Umbilical cord (tissue), 1 donor: ENCODE measurements at regions not wholly inside any gene's neighbourhood (a gene's known extent, or its start where the extent isn't known, plus 50 kb on each side); places are given as distances from the start of the nearest gene placed in this dataset.
A peak's percentile ranks its signal among the peaks of the same experiment; 100 is the strongest.
"Not testable (repeated sequence)": the region's sequence is repeated elsewhere in the genome, so short reads cannot be mapped to it uniquely, and the experiment has no call there.

Experiments used
- DNase-seq: peaks from one replicate; pipeline ENCODE4 v3.0.0-alpha.2; 2015; ENCODE audit warnings: low spot score

DNA sequence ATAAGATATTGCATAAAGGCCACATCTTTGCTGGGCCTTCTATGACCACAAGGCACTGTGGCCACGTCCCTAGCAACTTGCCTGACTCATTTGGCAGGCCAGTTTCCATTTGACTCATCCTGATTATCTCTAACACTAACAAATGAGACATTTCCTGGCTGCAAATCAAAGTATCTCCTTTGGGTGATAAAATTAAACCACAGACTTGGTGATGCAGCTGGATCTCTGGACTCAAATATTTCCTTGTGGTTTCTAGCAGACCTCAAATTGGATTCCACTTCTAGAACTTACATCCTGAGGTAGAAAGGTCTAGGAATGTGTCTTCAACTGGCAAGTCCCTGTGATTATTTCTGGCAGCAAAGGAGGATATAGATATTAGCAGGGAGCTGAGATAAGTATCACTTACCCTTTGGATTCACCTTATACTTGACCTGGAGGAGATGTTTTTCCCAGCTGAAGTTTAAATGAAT is 167.9 kb upstream of the NXPH2 start:
- peak; percentile 77 for DNase-seq

DNA sequence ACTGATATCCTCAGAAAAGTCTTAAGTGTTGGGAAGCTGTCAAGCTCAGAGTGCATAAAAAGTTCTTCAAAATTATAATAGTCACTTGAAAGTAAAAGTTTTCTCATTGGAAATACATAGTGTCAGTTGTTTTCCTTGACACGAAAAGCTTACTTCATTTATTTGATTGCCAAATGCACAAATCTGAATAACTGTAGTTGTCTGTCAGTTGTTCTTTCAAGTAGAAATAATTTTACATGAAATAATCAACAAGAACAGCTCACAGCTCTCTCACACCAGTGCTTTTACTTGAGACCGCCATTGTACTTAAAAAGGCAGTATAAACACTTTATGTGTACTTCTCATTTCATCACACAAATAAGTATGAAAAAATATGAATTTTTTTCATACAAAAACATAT is 163.3 kb upstream of the NXPH2 start:
- no peak for DNase-seq

DNA sequence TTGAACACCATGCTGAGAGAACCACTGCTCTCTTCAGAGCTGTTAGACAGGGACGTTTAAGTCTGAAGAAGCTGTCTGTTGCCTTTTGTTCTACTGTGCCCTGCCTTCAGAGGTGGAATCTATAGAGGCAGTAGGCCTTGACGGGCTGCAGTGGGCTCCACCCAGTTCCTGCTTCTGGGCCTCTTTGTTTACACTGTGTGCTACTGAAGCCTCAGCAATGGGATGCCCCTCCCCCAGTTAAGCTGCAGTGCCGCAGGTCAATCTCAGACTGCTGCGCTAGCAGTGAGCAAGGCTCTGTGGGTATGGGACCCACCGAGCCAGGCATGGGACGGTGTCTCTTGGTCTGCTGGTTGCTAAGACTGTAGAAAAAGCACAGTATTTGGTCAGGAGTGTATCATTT is 162.3 kb upstream of the NXPH2 start:
- DNase-seq: no peak

DNA sequence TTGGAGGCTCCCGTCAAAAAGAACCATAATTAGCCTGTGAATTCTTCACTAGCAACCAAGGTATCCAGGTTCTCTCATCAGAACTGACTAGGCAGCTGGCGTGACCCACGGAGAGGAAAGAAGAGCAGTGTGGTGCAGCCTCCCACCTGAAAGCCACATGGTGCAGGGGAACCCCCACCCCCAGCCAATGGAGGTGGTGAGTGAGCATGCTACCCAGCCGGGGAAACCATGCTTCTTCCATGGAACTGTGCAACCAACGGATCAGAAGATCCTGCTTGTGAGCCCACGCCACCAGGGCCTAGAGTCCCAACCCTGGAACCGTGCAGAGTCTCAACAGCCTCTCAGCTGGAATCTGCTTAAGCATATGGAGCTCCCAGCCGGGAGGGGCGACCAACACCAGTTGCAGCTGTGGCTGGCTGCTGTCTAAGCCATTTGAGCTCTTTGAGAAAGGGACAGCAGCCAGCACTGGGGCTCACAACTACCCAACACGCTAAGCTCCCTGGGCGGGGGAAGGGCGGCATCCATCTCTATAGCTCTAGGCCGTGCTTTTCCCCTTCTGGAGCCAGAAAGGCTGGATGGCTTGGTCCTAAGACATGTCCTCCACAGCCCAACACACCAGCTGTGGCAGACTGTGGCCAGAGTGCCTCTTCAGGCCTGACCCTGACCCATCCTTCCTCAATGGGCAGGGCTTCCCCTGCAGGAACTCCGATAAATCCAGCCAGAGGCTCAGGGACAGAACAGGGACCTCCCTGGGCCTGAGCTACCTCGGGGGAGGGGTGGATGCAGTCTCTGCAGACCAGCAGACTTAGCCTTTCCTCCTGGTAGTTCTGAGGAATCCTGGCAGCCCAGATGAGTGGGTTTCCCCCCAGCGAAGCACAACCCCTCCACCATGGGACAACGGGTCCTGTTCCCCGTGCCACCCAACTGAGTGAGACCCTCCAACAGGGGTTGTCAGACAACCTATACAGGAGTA is 151.4 kb upstream of the NXPH2 start:
- no peak for DNase-seq

DNA sequence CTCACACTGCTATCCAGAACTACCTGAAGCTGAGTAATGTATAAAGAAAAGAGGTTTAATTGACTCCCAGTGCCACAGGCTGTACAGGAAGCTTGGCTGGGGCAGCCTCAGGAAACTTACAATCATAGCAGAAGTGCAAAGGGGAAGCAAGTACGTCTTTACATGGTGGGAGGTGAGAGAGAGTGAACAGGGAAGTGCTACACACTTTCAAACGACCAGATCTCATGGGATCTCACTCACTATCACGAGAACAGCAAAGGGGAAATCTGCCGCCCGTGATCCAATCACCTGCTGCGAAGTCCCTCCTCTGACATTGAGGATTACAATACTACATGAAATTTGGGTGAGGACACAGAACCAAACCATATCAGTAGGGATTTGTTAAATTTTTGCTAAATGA is 150.4 kb upstream of the NXPH2 start:
- DNase-seq: no peak

DNA sequence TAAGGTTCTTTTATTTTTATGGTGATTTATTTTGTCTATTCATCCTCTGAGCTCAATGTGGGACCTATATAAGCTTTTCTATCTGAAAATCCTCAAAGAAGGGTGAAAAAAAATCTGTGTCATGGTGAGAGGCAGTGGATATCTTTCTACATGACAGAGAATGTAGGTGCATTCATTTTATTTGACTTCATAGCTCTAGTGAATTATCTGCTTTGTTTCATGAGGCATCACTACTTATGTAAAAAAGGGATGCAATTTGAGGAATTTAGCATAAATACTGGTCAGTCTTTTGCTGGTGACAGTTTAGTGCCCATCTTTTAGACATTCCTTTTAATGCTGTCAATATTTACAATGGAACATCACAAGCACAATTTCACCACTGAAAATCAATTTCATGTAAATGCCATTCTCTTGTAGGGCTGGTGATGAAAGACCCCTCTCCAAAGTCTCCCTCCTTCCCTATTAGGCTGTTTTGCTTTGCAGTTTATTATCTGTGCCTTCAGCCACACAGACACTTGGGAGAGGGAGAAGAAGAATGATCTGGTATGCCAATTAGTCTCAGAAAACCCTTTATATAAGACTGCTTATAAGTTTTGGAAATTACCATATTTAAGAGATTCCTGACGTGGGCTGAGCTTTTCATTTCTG is 148.3 kb upstream of the NXPH2 start:
- no peak for DNase-seq

DNA sequence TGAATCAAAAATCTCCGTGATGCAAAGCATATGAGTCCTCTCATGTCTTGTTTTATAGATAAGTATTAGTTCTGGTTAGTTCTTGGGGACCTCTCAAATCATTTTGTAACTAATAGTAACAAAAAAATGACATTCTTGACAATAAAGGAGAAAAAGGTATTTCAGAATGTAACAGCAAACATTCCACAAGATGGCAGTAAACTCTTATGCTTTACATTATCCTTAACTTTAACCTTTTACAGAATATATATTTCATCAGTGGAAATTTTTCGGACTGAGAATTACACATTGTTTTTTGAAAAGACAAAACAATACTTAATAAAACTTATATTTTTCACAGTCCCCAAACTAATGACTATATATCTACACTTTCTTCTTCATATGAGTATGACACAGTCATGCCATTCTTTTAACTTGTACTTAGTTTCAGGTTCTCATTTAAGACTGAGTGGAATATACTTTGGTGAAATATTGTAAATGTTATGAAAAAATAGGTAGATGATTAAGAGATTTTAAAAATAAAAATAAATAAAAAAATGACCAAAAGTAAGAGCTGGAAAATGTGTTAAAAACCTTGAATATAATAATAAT is 142.9 kb upstream of the NXPH2 start:
- peak; percentile 29 for DNase-seq

DNA sequence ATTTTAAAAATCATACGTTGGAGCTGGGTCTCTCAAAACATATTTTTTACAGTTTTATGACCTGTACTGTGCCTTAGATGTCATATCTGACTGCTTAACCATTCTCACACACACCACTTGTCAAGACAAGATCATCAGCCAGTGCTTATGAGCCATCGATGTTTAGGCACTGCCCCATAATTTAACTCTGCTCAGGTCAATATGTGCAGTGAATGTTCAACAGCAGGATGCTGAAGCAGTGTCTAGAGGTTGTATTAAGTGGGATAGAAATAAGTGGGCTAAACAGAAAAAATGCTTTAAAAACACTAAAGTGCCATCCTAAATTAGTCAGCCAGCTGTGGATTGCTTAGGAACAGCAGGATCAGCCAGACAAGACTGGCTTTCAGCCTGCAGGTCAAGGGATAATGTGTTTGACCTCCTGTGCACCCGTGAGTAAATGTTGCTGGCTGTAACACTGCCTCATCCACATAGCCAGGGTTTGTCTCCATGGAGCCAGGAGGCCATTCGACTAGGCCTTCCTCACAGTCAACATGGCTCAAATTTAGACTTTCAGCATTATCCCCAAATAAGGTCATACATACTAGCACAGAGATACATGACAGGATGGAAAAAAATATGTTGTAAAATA is 139.0 kb upstream of the NXPH2 start:
- no peak for DNase-seq

DNA sequence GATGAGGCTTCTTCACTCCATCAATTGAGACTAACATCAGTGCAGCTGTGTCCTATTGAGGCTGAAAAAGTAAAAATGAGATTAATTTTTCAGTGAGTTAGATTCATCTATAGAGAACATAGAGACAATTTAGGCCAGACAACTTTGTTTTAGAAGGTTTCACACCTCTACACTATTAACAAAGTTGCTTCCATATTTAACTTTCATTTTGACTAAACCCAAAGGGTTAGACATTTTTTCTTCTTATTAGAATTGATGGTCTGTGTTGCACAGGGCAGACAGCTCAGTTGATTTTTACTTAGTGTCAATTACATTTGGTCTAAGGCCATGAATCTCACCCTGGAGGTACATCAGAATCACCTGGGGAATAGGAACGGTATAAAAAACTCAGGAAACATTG is 130.2 kb upstream of the NXPH2 start:
- no peak for DNase-seq

DNA sequence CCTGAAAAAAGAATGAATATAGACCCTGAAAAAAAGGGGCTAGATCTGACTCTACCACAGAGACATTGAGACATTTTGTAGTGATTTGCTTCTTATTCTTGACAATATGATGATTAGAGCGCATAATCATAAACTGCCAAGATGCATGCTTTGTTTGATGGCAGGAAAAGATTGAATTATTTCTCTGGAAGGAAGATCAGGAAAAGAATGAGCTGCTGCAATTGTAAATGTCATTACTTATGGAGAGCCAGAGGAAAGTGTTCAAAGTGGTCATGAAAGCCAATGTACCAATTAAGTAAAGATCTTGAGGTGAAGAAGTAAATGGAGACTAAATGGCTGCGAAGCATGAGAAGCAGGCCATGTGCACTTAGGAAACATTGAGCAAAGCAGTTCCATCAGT is 126.4 kb upstream of the NXPH2 start:
- no peak for DNase-seq

DNA sequence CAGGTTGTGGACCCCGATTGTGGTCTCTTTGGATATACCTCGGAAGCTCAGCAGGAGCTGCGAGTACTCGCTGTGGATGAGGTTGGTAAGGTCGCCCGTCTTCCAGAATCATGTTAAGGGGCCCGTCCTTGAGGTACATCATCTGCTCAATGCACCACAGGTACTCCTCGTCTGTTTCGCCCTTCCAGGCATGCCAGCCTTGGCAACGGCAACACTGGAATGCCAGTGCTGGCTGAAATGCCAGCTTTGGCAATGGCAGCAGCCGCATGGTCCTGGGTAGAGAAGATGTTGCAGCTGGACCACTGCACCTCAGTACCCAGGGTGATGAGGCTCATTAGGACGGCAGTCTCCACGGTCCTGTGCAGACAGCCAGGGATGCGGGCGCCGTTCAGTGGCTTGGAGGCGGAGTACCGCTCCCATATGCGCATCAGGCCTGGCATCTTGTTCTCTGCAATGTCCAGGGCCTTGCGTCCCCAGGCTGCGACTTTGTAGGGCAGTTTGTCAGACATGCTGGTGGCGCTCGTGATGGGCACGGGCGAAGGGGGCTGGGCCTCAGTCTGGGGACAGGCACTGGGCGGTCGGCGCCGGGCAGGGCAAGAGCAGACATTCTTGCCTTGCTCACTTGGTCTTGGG is 122.2 kb upstream of the NXPH2 start:
- no peak for DNase-seq

DNA sequence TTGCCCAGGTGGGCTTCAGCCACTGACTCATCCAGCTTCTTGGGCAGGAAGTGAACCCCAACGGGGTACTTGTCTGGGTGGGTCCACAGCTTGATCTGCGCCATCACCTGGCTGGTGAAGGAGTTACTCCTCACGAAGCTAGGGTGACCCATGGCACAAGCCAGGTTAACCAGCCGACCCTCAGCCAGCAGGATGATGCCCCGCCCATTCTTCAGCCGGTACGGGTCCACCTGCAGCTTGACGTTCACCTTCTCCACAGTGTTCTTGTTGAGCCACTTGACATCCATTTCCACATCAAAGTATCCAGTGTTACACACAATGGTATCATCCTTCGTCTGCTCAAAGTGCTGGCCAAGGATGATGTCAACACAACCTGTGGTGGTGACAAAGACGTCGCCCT is 121.3 kb upstream of the NXPH2 start:
- no peak for DNase-seq

DNA sequence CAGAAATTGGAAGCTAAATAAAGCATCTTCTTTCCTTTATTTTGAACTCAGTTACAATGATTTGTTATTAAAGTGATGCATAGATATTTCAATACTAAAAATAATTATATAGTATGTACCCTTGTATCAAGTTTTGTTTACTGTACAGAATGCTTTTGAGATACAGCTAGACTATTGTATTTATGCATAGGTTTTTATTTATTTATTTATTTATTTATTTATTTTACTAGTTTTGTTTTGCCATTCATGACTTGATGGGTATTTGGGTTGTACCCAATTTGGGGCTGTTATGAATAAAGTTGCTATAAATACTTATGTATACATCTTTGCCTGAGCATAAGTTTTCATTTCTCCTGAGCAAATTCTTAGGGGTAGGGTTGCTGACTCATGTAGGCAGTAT is 118.7 kb upstream of the NXPH2 start:
- no peak for DNase-seq

DNA sequence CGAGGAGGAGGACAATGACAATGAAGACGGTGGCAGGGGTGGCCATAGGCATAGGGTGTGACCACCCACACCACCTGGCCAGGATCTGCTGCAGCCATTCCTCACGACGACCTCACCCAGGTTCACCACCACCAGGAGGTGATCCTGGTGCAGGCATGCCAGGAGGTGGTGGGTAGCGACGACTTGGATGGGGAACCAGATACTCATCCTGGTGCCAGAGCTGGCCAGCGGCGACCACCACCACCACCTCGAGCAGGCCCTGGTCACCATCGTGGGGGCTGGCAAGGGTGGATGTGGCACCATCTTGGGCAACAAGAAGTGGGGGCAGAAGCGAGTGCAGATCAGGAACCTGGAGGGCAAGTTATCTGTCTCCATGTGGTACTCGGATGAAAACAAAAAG is 117.1 kb upstream of the NXPH2 start:
- no peak for DNase-seq

DNA sequence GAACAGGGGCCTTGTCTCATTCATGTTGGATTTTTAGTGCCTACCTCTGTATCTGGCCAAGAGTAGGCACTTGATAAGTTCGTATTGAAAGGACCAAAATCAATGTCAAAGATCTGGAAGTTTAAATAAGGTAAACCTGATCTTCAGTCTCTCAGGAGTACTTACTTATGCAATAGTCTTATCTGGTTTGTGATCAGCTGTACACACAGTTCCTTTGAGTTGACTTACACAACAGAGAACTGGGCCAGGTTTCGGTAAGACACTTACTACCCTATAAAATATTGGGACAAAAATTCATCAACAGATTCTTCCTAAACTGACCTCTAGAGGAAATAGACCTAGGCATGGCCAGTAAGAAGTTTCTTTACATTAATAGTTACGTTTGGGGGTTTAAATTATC is 113.6 kb upstream of the NXPH2 start:
- no peak for DNase-seq

DNA sequence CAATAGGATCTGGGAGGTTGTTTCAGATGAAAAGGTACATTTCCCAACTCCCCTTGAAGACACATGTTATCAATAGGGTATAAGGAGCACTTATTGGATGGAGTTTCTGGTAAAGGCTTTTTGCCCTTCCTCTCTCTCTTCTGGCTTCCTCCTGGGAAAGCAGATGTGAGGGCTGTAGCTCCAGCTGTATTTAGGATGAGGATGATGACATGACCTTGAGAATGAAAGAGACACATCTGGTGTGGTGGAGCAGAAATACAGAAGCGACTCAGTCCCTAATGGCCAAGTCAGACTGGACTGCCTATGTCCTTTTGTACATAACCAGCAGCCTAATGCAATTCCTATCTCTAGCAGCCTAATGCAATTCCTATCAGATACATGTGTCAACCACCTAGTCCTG is 100.9 kb upstream of the NXPH2 start:
- DNase-seq: no peak

DNA sequence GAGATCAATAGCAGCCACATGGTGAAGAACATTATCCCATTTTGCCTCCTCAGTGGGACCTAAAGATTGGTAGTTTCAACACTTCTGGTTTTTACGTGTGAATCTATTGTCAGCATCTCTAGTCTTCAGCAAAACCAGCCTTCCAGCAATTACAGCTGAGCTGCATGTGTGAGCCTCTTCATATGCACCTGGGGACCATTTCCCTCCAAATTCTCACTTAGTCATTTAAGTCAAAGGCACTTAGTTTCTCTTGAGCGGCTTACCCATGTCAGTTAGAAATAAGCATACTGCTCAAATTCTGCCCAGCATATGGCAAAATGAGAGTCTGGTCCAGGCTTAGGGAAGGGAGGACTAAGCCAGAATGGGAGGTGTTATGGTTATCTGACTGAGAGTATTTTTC is 99.7 kb upstream of the NXPH2 start:
- no peak for DNase-seq

DNA sequence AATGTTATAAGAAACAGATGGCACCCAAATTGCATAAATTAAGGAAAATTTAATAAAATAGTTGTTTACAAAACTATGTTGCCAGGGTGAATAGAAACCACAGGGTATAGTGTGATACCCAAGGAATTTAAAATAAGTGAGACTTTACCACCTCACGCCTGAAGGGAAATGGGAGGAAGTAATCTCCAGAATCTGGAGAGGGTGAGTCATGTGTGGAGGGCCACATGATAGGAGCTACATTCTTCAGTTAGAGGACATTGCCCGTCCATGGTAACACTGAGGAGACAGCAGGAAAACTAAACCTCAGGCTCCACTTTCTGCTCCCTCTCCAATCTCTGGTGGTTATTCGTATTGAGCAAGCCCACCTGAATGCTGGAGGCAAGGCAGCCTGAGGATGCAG is 97.2 kb upstream of the NXPH2 start:
- no peak for DNase-seq

DNA sequence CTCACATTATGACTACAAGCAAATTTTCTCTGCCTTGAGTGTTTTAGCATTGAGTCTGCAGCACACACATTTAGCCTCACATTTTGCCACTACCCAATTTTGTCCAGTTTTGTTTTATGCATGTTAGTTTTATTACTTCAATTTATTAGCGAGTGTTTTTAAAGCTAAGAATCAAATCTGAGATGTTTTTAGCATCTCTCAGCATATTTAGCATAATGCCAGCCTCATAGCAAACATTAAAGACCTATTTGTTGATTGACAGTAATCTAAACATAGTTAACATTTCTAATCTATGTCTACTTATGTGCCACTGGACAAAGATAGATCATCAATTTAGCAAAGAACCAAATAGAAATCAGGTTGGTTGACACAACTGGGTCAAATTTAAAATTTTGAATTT is 94.1 kb upstream of the NXPH2 start:
- no peak for DNase-seq

DNA sequence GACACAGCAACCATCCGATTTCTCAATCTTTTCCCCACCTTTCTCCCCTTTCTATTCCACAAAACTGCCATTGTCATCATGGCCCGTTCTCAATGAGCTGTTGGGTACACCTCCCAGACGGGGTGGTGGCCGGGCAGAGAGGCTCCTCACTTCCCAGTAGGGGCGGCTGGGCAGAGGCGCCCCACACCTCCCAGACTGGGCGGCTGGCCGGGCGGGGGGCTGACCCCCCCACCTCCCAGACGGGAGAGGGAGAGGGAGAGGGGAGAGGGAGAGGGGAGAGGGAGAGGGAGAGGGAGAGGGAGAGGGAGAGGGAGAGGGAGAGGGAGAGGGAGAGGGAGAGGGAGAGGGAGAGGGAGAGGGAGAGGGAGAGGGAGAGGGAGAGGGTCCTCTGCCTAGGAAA is 91.9 kb upstream of the NXPH2 start:
- not testable (repeated sequence) for DNase-seq

DNA sequence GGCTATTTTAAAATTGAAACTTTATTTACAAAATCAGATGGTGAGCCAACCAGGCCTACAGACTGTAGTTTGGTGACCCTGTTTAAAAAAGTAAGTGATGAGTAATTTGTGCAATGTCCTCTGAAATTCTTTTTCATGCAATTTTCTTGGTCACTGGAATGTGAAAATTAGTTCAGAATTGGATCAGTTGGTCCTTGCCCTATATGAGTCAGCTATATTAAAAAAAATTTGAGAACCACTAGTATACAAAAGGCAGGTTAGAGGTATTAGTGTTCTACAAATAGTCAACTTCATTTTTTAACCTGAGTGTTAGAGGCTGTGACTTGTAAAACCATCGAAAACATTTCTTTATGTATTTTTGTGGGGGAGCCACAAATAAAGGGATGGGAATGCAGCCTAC is 91.1 kb upstream of the NXPH2 start:
- no peak for DNase-seq

DNA sequence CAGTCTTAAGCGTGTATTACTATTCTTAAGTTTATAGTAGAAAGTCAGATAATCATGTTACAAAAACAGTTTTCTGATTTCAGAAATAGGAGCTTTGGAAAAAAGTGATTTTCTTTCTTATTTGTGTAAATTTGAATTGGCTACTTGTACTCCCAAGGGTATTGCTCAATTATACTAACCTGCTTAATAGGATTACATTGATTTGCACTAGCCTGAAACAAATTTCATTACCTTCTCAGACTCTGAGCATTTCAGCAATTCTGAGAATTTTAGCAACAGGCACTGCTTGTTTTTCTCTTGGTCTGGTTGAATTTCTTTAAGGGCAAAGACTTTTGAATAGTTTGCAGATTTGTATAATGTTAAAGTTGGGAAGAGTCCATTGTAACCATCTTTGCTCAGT is 87.2 kb upstream of the NXPH2 start:
- DNase-seq: no peak
